H9 (cell line): ENCODE measurements at regions not wholly inside any gene's neighbourhood (a gene's known extent, or its start where the extent isn't known, plus 50 kb on each side); places are given as distances from the start of the nearest gene placed in this dataset.

ENCODE experiments used
- DNase-seq: peaks from one replicate; pipeline ENCODE4 v3.0.0-alpha.2; 2017
- H2AFZ ChIP-seq: one replicate; pipeline ENCODE4 v1.6.1; 2013; ENCODE audit warnings: mild to moderate bottlenecking, low read length, control low read depth, moderate library complexity
- H2AK5ac ChIP-seq: 2 replicates; pipeline ENCODE4 v1.6.1; 2013; ENCODE audit warnings: low read length, control low read depth, mixed read lengths; ENCODE audit not compliant: insufficient read length
- H2BK120ac ChIP-seq: one replicate; pipeline ENCODE4 v1.6.1; 2013; ENCODE audit warnings: low read depth, mild to moderate bottlenecking, low read length, control low read depth, inconsistent platforms; ENCODE audit not compliant: poor library complexity, severe bottlenecking
- H2BK12ac ChIP-seq: 2 replicates; pipeline ENCODE4 v1.6.1; 2013; ENCODE audit warnings: low read length, control low read depth, mixed read lengths, low read depth; ENCODE audit not compliant: insufficient read length
- H2BK15ac ChIP-seq: 2 replicates; pipeline ENCODE4 v1.6.1; 2013; ENCODE audit warnings: low read depth, low read length, control low read depth
- H2BK20ac ChIP-seq: one replicate; pipeline ENCODE4 v1.6.1; 2013; ENCODE audit warnings: low read depth, mild to moderate bottlenecking, low read length, control low read depth, inconsistent platforms; ENCODE audit not compliant: poor library complexity, severe bottlenecking
- H2BK5ac ChIP-seq: 2 replicates; pipeline ENCODE4 v1.6.1; 2013; ENCODE audit warnings: low read length, control low read depth, mixed read lengths; ENCODE audit not compliant: insufficient read length
- H3K14ac ChIP-seq: 2 replicates; pipeline ENCODE4 v1.6.1; 2013; ENCODE audit warnings: low read length, control low read depth; ENCODE audit not compliant: insufficient read depth
- H3K18ac ChIP-seq: 2 replicates; pipeline ENCODE4 v1.6.1; 2013; ENCODE audit warnings: low read depth, mild to moderate bottlenecking, mixed read lengths, low read length, control low read depth; ENCODE audit not compliant: insufficient read length
- H3K23ac ChIP-seq: 2 replicates; pipeline ENCODE4 v1.6.1; 2013; ENCODE audit warnings: low read length, control low read depth, mixed read lengths, low read depth; ENCODE audit not compliant: insufficient read length
- H3K23me2 ChIP-seq: 2 replicates; pipeline ENCODE4 v1.6.1; 2013; ENCODE audit warnings: low read depth, mild to moderate bottlenecking, mixed read lengths, low read length, control low read depth; ENCODE audit not compliant: insufficient read length, poor library complexity, severe bottlenecking
- H3K27ac ChIP-seq: 2 replicates; pipeline ENCODE4 v1.5.1; 2013; ENCODE audit warnings: low read length, control low read depth, mixed read lengths, low read depth; ENCODE audit not compliant: insufficient read length
- H3K27me3 ChIP-seq: 2 replicates; pipeline ENCODE4 v1.6.1; 2013; ENCODE audit warnings: low read length, control low read depth, inconsistent platforms; ENCODE audit not compliant: insufficient read depth
- H3K4ac ChIP-seq: 2 replicates; pipeline ENCODE4 v1.6.1; 2013; ENCODE audit warnings: low read depth, mild to moderate bottlenecking, control low read depth, inconsistent platforms, low read length, moderate library complexity
- H3K4me1 ChIP-seq: 2 replicates; pipeline ENCODE4 v1.6.1; 2013; ENCODE audit warnings: low read length, control low read depth, inconsistent platforms; ENCODE audit not compliant: insufficient read depth
- H3K4me2 ChIP-seq: 2 replicates; pipeline ENCODE4 v1.6.1; 2013; ENCODE audit warnings: low read length, control low read depth, mixed read lengths; ENCODE audit not compliant: insufficient read length, insufficient read depth
- H3K56ac ChIP-seq: 2 replicates; pipeline ENCODE4 v1.6.1; 2013; ENCODE audit warnings: low read depth, mild to moderate bottlenecking, mixed read lengths, low read length, control low read depth; ENCODE audit not compliant: insufficient read length
- H3K79me1 ChIP-seq: 2 replicates; pipeline ENCODE4 v1.6.1; 2013; ENCODE audit warnings: low read depth, mild to moderate bottlenecking, moderate library complexity, low read length, control low read depth, inconsistent platforms; ENCODE audit not compliant: insufficient read depth, poor library complexity, severe bottlenecking
- H3K79me2 ChIP-seq: 2 replicates; pipeline ENCODE4 v1.6.1; 2013; ENCODE audit warnings: low read length, control low read depth, inconsistent platforms; ENCODE audit not compliant: insufficient read depth
- H3K9ac ChIP-seq: 2 replicates; pipeline ENCODE4 v1.6.1; 2013; ENCODE audit warnings: low read length, control low read depth, mixed read lengths; ENCODE audit not compliant: insufficient read length; ENCODE audit errors: extremely low read depth
- H3K9me3 ChIP-seq: one replicate; pipeline ENCODE4 v1.6.1; 2013; ENCODE audit warnings: low read depth, low read length, inconsistent platforms; ENCODE audit not compliant: control insufficient read depth
- H3T11ph ChIP-seq: one replicate; pipeline ENCODE4 v1.6.1; 2013; ENCODE audit warnings: mild to moderate bottlenecking, low read length, control low read depth, inconsistent platforms
- H4K20me1 ChIP-seq: one replicate; pipeline ENCODE4 v1.6.1; 2013; ENCODE audit not compliant: control insufficient read depth, insufficient read length, insufficient read depth
- H4K5ac ChIP-seq: 2 replicates; pipeline ENCODE4 v1.6.1; 2013; ENCODE audit warnings: low read depth, mild to moderate bottlenecking, mixed read lengths, low read length, control low read depth; ENCODE audit not compliant: insufficient read length
- H4K8ac ChIP-seq: replicated peaks from 2 replicates; pipeline ENCODE4 v1.6.1; 2013; ENCODE audit warnings: low read length, control low read depth, mixed read lengths, low read depth; ENCODE audit not compliant: insufficient read length
- H4K91ac ChIP-seq: 2 replicates; pipeline ENCODE4 v1.6.1; 2013; ENCODE audit warnings: low read depth, mild to moderate bottlenecking, moderate library complexity, mixed read lengths, low read length, control low read depth; ENCODE audit not compliant: insufficient read length
- H3K27ac Mint-ChIP-seq, 3 experiments: 2 replicates in 2 of 3; 3 replicates in 1 of 3; pipeline ENCODE4 v1.8.0; 2020 to 2021; ENCODE audit warnings: mixed read lengths in 3 of 3, mild to moderate bottlenecking in 1 of 3, moderate library complexity in 1 of 3
- H3K27me3 Mint-ChIP-seq: 2 replicates; pipeline ENCODE4 v1.8.0; 2021; ENCODE audit warnings: low read depth, mild to moderate bottlenecking, moderate library complexity, mixed read lengths
- H3K36me3 Mint-ChIP-seq, 3 experiments: 2 replicates in 2 of 3; 3 replicates in 1 of 3; pipeline ENCODE4 v1.8.0; 2020 to 2021; ENCODE audit warnings: low read depth in 3 of 3, mixed read lengths in 3 of 3; ENCODE audit not compliant: insufficient read depth in 1 of 3
- H3K4me1 Mint-ChIP-seq, 2 experiments: 2 replicates each; pipeline ENCODE4 v1.8.0; 2020; ENCODE audit warnings: mixed read lengths in 2 of 2
- H3K4me3 Mint-ChIP-seq, 2 experiments: 2 replicates in 1 of 2; 3 replicates in 1 of 2; pipeline ENCODE4 v1.8.0; 2020 to 2021; ENCODE audit warnings: mild to moderate bottlenecking in 2 of 2, mixed read lengths in 2 of 2, moderate library complexity in 1 of 2
- H3K9me3 Mint-ChIP-seq, 2 experiments: 2 replicates in 1 of 2; 3 replicates in 1 of 2; pipeline ENCODE4 v1.8.0; 2020; ENCODE audit warnings: mild to moderate bottlenecking in 2 of 2, mixed read lengths in 2 of 2, moderate library complexity in 1 of 2
- WGBS: extraction: QIAGEN DNeasy Blood & Tissue Kit; methylation state at CpG from one replicate; pipeline ENCODE4 v1.1.7; 2013; ENCODE audit warnings: missing lambda C conversion rate, low lambda C conversion rate, mixed read lengths; ENCODE audit not compliant: insufficient read length; ENCODE audit errors: extremely low coverage; 5-methylcytosine and 5-hydroxymethylcytosine counted together
- TF ChIP-seq, protein P1 (sequence below): fragments of 200-600 bp; sonication (generic); conservative IDR thresholded peaks from 3 replicates; pipeline ENCODE4 v1.8.0; 2021; ENCODE audit warnings: antibody characterized with exemption, mild to moderate bottlenecking

DNA sequence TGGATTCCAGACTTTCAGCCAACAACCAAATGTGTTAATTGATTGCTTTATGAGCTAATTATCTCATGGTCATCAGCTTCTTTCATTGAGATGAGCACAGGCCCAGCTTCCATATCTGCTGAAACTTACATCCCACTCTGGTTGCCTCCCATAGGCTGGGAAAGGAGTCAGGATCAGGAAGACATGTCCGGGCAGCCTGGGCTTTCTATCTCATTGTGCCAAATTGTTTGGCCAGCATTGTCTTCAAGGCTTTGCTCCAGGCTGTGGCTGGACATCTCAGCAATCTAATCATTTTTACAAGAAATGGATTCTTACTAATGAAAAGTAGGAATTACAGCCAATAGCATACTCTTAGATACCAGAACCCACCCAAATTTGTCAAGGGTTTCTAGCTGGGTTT is 295.2 kb downstream of the CXCL12 start:
- Histone ChIP-seq H4K5ac (no peak overlapping the region), H3T11ph (no peak overlapping the region), H3K23me2 (no peaks in the 10 kb centered on the region), H3K4ac (no peak overlapping the region), H3K4me2 (no peak overlapping the region), H3K27ac (no peak overlapping the region), H4K91ac (no peak overlapping the region), H3K79me1 (no peaks in the 10 kb centered on the region), H2BK12ac (no peak overlapping the region), H3K56ac (no peak overlapping the region), H3K27me3 (no peaks in the 10 kb centered on the region), H2AFZ (no peak overlapping the region), H3K4me1 (no peaks in the 10 kb centered on the region), H2BK15ac (no peak overlapping the region), H4K8ac (no peak overlapping the region), H3K23ac (no peak overlapping the region), H4K20me1 (no peaks in the 10 kb centered on the region), H2AK5ac (no peak overlapping the region), H3K9ac (no peak overlapping the region), H2BK20ac (no peak overlapping the region), H2BK120ac (no peak overlapping the region), H3K79me2 (no peaks in the 10 kb centered on the region), H3K18ac (no peak overlapping the region), H2BK5ac (no peak overlapping the region), H3K14ac (no peak overlapping the region), H3K9me3 (no peaks in the 10 kb centered on the region)
- Mint-ChIP-seq H3K4me3 (no peak overlapping the region), H3K9me3 (peaks cover 33 to 34% of the 10 kb centered on the region in 2 experiments), H3K27me3 (no peaks in the 10 kb centered on the region; the same call in none of the 2 replicates), H3K4me1 (peaks cover 5 to 8% of the 10 kb centered on the region in 2 experiments), H3K27ac (no peak overlapping the region), H3K36me3 (peaks cover 4 to 18% (median 12%) of the 10 kb centered on the region in 3 experiments; a peak in 6 of 7 replicates)
- DNase-seq, result no peak
- TF ChIP-seq, protein P1, sequence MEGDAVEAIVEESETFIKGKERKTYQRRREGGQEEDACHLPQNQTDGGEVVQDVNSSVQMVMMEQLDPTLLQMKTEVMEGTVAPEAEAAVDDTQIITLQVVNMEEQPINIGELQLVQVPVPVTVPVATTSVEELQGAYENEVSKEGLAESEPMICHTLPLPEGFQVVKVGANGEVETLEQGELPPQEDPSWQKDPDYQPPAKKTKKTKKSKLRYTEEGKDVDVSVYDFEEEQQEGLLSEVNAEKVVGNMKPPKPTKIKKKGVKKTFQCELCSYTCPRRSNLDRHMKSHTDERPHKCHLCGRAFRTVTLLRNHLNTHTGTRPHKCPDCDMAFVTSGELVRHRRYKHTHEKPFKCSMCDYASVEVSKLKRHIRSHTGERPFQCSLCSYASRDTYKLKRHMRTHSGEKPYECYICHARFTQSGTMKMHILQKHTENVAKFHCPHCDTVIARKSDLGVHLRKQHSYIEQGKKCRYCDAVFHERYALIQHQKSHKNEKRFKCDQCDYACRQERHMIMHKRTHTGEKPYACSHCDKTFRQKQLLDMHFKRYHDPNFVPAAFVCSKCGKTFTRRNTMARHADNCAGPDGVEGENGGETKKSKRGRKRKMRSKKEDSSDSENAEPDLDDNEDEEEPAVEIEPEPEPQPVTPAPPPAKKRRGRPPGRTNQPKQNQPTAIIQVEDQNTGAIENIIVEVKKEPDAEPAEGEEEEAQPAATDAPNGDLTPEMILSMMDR, result no peak
- no CpG with 5 or more reads among the region's 1 CpG for WGBS
